RWPE1 (cell line): ENCODE measurements at regions not wholly inside any gene's neighbourhood (a gene's known extent, or its start where the extent isn't known, plus 50 kb on each side); places are given as distances from the start of the nearest gene placed in this dataset.

ENCODE experiments used
- CTCF ChIA-PET: fragments of 350-600 bp; sonication (Branson Sonifier 250); formaldehyde crosslinking; extraction: SDS; loops from one replicate; lab custom pipeline; 2021; lab: Yijun Ruan, JAX
- POLR2A ChIA-PET: fragments of 400-600 bp; formaldehyde crosslinking; extraction: SDS; loops from one replicate; lab custom pipeline; 2020; ENCODE audit warnings: antibody characterized with exemption; ENCODE audit not compliant: low non-redundant PET; lab: Yijun Ruan, JAX
- DNase-seq: peaks from one replicate; pipeline ENCODE4 v3.0.0; 2012; ENCODE audit warnings: low spot score
- H3K27ac ChIP-seq: fragments of 450-650 bp; 2 replicates; pipeline ENCODE4 v1.5.1; 2017
- CTCF ChIP-seq: fragments of 450-650 bp; conservative IDR thresholded peaks from 2 replicates; pipeline ENCODE4 v1.5.1; 2017; ENCODE audit warnings: low read depth, mild to moderate bottlenecking

DNA sequence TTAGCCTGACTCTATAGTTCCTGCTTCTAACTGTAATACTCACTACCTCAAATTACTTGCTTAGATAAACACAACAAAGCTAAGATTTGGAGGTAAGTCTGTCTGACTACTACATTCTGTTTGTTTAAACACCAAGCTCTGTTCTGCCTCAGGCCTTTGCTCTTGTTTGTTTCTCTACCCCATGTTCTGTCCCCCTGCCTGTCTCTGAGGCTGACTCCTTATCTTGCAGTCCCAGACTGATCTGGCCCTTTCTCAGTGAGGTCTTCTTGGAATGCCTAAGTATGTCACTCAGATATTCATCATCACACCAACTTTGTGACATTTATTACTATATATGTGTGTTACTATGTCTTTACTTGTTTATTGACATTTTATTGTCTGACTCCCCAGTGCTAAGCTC is 425.5 kb downstream of the LMO4 start:
- no peak overlapping the region for H3K27ac ChIP-seq
- POLR2A ChIA-PET = no interaction called here
- CTCF ChIA-PET = interaction anchor here (0.6 kb wide), 2 partner anchors 28 to 299 kb away, joined by 3 to 4 read pairs; no protein-coding TSS in a partner anchor
- DNase-seq = no peak
- TF ChIP-seq CTCF = no peak

- no peak for DNase-seq
- ChIA-PET CTCF (no interaction called here), POLR2A (no interaction called here)
- TF ChIP-seq CTCF = no peak
- no peak overlapping the region for H3K27ac ChIP-seq
These were observed 429.0 kb downstream of the LMO4 start for GRCh38 chr1:87757676-87758075.

DNA sequence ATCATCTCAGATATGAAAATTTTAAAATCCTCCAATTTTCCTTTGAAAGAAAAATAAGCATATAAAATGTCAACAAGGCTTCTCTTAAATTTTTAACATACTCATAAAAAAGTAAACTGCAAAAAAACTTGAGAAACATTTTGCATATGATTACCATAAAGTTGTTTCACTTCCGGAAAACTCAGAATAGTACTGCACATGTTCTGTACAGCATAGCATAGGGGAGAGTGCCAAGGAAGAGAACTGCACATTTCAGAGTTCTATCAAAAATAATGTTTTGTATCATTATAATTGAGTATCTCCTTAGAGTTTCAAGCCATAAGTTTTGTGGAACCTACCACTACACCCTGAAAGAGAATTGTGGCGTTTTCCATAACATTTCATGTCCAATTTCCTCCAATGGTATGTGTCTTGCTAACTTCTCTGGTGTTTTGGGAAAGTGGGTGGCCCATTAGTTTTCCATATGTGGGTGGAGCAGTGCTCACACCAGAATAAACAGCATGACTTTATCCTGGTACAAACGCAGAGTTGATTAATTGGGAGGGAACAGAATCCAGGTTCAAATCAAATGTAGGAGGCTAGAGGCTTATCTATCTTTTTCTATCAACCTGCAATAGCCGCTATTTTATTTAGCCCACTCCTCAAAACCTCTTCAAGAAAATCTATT is 430.9 kb downstream of the LMO4 start:
- ChIA-PET POLR2A (no interaction called here), CTCF (no interaction called here)
- no peak overlapping the region for H3K27ac ChIP-seq
- TF ChIP-seq CTCF = no peak
- DNase-seq = no peak

DNA sequence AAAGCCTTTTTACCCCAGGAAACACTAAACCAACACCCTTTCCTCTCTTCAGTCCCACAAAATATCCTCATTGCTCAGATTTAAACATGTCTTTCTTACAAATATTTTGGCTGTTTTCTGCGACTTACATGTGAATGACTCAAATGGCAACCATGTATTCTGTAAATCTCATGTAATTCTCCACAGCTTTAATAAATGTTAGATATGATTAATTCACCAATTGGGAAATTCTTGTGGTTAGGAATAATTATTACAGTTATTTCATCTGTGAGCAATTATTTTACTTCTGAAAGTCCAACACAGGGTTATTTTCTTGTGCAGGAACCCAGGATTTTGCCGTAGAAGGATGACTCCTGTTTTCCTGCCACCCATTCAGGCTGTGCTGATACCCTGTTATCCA is 431.5 kb downstream of the LMO4 start:
- CTCF ChIA-PET = no interaction called here
- POLR2A ChIA-PET = no interaction called here
- no peak overlapping the region for H3K27ac ChIP-seq
- TF ChIP-seq CTCF = no peak
- no peak for DNase-seq

DNA sequence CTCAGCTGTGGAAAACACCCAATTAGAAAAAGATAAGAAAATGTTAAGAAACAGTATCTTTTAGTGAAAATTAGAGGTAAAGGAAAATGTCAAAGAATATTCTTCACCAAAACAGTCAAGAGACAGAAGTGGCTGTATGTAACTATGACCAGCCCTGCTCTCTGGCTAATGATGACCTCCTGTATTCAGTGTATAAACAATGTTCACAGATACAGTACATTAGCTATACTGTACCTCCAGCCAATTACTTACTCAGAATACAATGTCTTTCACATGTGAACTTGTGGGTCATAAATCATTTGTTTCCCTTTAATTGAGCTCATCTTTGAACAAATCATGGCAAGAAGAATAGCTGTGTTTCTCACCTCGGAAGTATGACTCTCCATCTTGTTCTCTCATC is 432.0 kb downstream of the LMO4 start:
- no peak for TF ChIP-seq CTCF
- ChIA-PET POLR2A (no interaction called here), CTCF (no interaction called here)
- no peak for DNase-seq
- H3K27ac ChIP-seq = no peak overlapping the region

GRCh38 chr1:87763483-87763882 is 434.8 kb downstream of the LMO4 start:
- DNase-seq = no peak
- TF ChIP-seq CTCF = no peak
- ChIA-PET CTCF (no interaction called here), POLR2A (no interaction called here)
- H3K27ac ChIP-seq = no peak overlapping the region
